CD4-positive, alpha-beta T cell (primary cell): ENCODE measurements at regions not wholly inside any gene's neighbourhood (a gene's known extent, or its start where the extent isn't known, plus 50 kb on each side); places are given as distances from the start of the nearest gene placed in this dataset.

Source experiments
- ATAC-seq: fragments of 200-7000 bp; cut with Tn5 transposase; one replicate; pipeline ENCODE4 v1.10.0; 2022; ENCODE audit warnings: mild to moderate bottlenecking; ENCODE audit not compliant: poor library complexity
- CTCF ChIA-PET: fragments of 350-600 bp; sonication (Branson Sonifier 250); formaldehyde crosslinking; loops from one replicate; lab custom pipeline; 2021; ENCODE audit warnings: antibody characterized with exemption, inconsistent platforms; lab: Charles Lee
- POLR2A ChIA-PET: fragments of 350-600 bp; sonication (Branson Sonifier 250); formaldehyde crosslinking; loops from one replicate; lab custom pipeline; 2021; ENCODE audit warnings: antibody characterized with exemption, inconsistent platforms; lab: Charles Lee
- DNase-seq, 14 experiments: peaks; one replicate each; pipeline ENCODE4 v3.0.0-alpha.2; 2013 to 2020; ENCODE audit warnings: mixed read lengths in 2 of 14
- H3K27ac ChIP-seq, 2 donors: one replicate each; pipeline versions ENCODE4 v1.5.1 to v1.7.0; 2013; ENCODE audit warnings: low read length in 2 of 2, low read depth in 1 of 2, mild to moderate bottlenecking in 1 of 2
- H3K27me3 ChIP-seq, 2 experiments: 1 replicate in 1 of 2; 2 replicates in 1 of 2; pipeline versions ENCODE4 v1.6.1 to v1.7.0; 2013; ENCODE audit warnings: low read length in 2 of 2, control low read depth in 1 of 2, mild to moderate bottlenecking in 1 of 2, moderate library complexity in 1 of 2; ENCODE audit not compliant: insufficient read depth in 2 of 2, control insufficient read depth in 1 of 2
- H3K36me3 ChIP-seq: one replicate; pipeline ENCODE4 v1.6.1; 2013; ENCODE audit warnings: low read length, control low read depth; ENCODE audit not compliant: insufficient read depth
- H3K4me1 ChIP-seq: one replicate; pipeline ENCODE4 v1.6.1; 2013; ENCODE audit warnings: low read length, control low read depth; ENCODE audit not compliant: insufficient read depth
- H3K4me3 ChIP-seq: one replicate; pipeline ENCODE4 v1.5.1; 2013; ENCODE audit warnings: mild to moderate bottlenecking, low read length, moderate library complexity
- H3K9me3 ChIP-seq, 2 experiments: 1 replicate in 1 of 2; 2 replicates in 1 of 2; pipeline versions ENCODE4 v1.6.1 to v1.7.0; 2013; ENCODE audit warnings: low read length in 2 of 2, mild to moderate bottlenecking in 2 of 2, control low read depth in 1 of 2, moderate library complexity in 1 of 2; ENCODE audit not compliant: control insufficient read depth in 1 of 2, insufficient read depth in 1 of 2
- H3K27ac Mint-ChIP-seq: one replicate; pipeline ENCODE4 v1.8.0; 2020; ENCODE audit warnings: mixed read lengths
- H3K27me3 Mint-ChIP-seq: one replicate; pipeline ENCODE4 v1.8.0; 2021; ENCODE audit warnings: mixed read lengths
- H3K36me3 Mint-ChIP-seq: one replicate; pipeline ENCODE4 v1.8.0; 2021; ENCODE audit warnings: low read depth, mixed read lengths
- H3K4me1 Mint-ChIP-seq: one replicate; pipeline ENCODE4 v1.8.0; 2021; ENCODE audit warnings: low read depth, mixed read lengths
- H3K4me3 Mint-ChIP-seq: one replicate; pipeline ENCODE4 v1.8.0; 2020; ENCODE audit warnings: mild to moderate bottlenecking, mixed read lengths
- H3K9me3 Mint-ChIP-seq: one replicate; pipeline ENCODE4 v1.8.0; 2020; ENCODE audit warnings: mixed read lengths
- intact Hi-C, 2 experiments: fragments of 100-400 bp; cut with DNase I in 1 of 2; cut with micrococcal nuclease in 1 of 2; formaldehyde crosslinking; loops; one replicate each; pipeline versions ENCODE4 v1.15.1 to v1.9.0; 2023 to 2025; cut with DNase I, micrococcal nuclease
- TF ChIP-seq, protein P1 (sequence below): fragments of 200-600 bp; IDR thresholded peaks from one replicate; pipeline ENCODE4 v1.8.0; 2022; ENCODE audit warnings: antibody characterized with exemption, mild to moderate bottlenecking

DNA sequence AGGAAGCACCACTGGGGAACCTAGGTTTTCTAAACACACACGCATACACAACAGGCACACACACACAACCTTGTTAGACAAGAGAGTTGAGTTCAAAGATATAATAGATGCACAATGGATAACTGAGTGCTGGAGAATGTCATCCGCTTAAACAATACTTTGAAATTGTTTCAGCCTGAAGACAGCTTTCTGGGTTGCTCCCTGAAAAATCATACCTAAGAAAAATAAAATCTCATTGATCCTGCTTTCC is 126.1 kb downstream of the TMEM161B start:
- ATAC-seq (no peak), DNase-seq (no peak)
- H3K4me1 Mint-ChIP-seq, result peaks cover 8% of the 10 kb centered on the region
- Histone ChIP-seq H3K9me3 (peaks cover 29 to 53% of the 10 kb centered on the region in 2 experiments), H3K4me3 (peak overlapping the region; percentile 37), H3K27me3 (peaks cover 63 to 81% of the 10 kb centered on the region in 2 experiments), H3K27ac (no peak overlapping the region), H3K4me1 (peaks cover 54% of the 10 kb centered on the region), H3K36me3 (no peaks in the 10 kb centered on the region)
- peaks cover 8% of the 10 kb centered on the region for H3K9me3 Mint-ChIP-seq
- intact Hi-C loops, result loop anchor here (5.0 to 10.0 kb wide), 3 partner anchors 122 to 540 kb away; partner anchors contain the start of gene TMEM161B (in 1 of the 2)
- no peak overlapping the region for H3K4me3 Mint-ChIP-seq
- CTCF ChIA-PET, result no interaction called here
- POLR2A ChIA-PET, result no interaction called here
- H3K27ac Mint-ChIP-seq, result no peak overlapping the region
- H3K27me3 Mint-ChIP-seq, result peaks cover 25% of the 10 kb centered on the region
- H3K36me3 Mint-ChIP-seq, result no peaks in the 10 kb centered on the region
- TF ChIP-seq, protein P1, sequence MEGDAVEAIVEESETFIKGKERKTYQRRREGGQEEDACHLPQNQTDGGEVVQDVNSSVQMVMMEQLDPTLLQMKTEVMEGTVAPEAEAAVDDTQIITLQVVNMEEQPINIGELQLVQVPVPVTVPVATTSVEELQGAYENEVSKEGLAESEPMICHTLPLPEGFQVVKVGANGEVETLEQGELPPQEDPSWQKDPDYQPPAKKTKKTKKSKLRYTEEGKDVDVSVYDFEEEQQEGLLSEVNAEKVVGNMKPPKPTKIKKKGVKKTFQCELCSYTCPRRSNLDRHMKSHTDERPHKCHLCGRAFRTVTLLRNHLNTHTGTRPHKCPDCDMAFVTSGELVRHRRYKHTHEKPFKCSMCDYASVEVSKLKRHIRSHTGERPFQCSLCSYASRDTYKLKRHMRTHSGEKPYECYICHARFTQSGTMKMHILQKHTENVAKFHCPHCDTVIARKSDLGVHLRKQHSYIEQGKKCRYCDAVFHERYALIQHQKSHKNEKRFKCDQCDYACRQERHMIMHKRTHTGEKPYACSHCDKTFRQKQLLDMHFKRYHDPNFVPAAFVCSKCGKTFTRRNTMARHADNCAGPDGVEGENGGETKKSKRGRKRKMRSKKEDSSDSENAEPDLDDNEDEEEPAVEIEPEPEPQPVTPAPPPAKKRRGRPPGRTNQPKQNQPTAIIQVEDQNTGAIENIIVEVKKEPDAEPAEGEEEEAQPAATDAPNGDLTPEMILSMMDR, result no peak

DNA sequence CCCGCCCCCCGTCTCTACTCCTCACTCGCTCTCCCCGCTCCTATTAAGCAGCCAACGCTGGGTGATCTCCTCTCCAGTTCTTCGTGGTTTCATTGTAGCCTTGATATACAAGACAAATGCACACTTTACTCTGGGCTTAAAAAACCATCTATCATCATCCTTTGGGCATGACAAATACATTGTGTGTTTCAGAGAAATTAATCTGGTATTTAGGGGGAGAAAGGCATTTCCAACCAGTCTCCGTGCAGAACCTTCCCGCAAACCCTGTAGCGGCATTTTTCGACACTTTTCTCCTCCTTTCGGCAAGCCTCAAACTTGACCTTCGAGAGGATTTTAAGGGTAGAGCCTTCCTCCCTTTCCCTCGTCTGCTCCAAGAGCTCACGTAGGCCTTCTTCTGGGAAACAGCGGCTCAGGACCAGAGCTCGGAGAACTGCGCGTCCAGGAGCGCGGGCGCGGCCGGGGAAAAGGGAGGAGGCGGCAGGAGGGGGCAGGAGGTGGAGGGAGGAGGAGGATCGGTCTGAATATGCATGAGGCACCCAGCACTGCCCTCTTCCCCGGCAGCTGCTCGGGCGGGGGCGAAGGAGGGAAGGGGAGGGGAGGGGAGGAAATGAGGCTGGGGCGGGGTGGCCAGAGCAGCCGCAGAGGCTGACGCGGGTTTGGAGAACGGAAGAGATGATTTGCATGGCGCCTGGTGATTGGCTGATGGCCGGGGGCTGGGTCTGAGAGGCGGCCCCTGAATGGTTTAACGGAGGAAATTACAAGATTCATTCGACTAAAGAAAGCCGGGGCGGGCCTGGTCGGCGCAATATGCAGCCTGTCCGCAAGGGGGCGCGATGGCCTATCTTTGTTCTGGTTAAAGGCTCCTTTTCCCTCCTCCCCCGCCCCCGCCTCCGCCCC is 127.5 kb downstream of the TMEM161B start:
- H3K27me3 Mint-ChIP-seq, result peaks cover 25% of the 10 kb centered on the region
- H3K36me3 Mint-ChIP-seq, result no peaks in the 10 kb centered on the region
- no peak overlapping the region for H3K27ac Mint-ChIP-seq
- ATAC-seq (peak; percentile 89), DNase-seq (peak; percentile 38 to 92 (median 68))
- no peak overlapping the region for H3K4me3 Mint-ChIP-seq
- H3K4me3 ChIP-seq, result peak overlapping the region; percentile 42
- H3K4me1 Mint-ChIP-seq, result peaks cover 8% of the 10 kb centered on the region
- CTCF ChIA-PET, result no interaction called here
- no peak overlapping the region for H3K27ac ChIP-seq
- peaks cover 29 to 56% of the 10 kb centered on the region in 2 experiments for H3K9me3 ChIP-seq
- H3K36me3 ChIP-seq, result no peaks in the 10 kb centered on the region
- H3K4me1 ChIP-seq, result peaks cover 54% of the 10 kb centered on the region
- H3K27me3 ChIP-seq, result peaks cover 61 to 82% of the 10 kb centered on the region in 2 experiments
- POLR2A ChIA-PET, result no interaction called here
- TF ChIP-seq, protein P1, result no peak
- intact Hi-C loops, result loop anchor here (5.0 to 10.0 kb wide), 3 partner anchors 124 to 541 kb away; partner anchors contain the start of gene TMEM161B (in 1 of the 2)
- H3K9me3 Mint-ChIP-seq, result peaks cover 8% of the 10 kb centered on the region

DNA sequence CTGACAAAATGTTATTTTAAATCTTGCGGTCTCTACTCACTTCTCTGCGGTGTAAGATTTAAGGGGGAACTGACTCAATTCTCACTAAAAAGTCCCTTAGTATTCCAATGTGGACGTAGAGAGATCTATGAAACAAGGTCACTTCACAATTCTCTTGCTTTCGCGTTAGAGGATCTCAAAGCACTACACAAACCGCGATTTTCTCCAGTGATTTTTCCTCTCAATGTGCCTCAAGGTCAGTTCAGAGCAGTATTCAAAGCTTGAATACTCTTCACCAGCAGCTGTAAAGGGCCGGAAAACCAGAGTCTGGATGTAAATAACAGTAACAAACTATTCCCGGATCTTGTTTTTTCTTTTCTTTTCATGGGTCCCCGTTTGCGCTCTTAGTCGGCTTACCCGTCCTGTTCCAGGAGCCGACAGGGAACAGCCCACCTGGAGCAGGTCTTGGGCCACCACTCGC is 128.2 kb downstream of the TMEM161B start:
- H3K36me3 Mint-ChIP-seq, result no peaks in the 10 kb centered on the region
- intact Hi-C loops, result loop anchor here (5.0 to 10.0 kb wide), 3 partner anchors 124 to 542 kb away; partner anchors contain the start of gene TMEM161B (in 1 of the 2)
- H3K36me3 ChIP-seq, result no peaks in the 10 kb centered on the region
- no peak overlapping the region for H3K27ac Mint-ChIP-seq
- peaks cover 27% of the 10 kb centered on the region for H3K27me3 Mint-ChIP-seq
- peaks cover 54 to 75% of the 10 kb centered on the region in 2 experiments for H3K27me3 ChIP-seq
- H3K9me3 ChIP-seq, result peaks cover 29 to 50% of the 10 kb centered on the region in 2 experiments
- ChIA-PET POLR2A (no interaction called here), CTCF (no interaction called here)
- peak in 2 of 14 experiments; percentile 0 to 9 for DNase-seq
- no peak overlapping the region for H3K4me3 Mint-ChIP-seq
- H3K4me1 Mint-ChIP-seq, result peaks cover 3% of the 10 kb centered on the region
- peaks cover 8% of the 10 kb centered on the region for H3K9me3 Mint-ChIP-seq
- ATAC-seq, result no peak
- no peak overlapping the region for H3K27ac ChIP-seq
- peak overlapping the region; percentile 42 for H3K4me3 ChIP-seq
- peaks cover 47% of the 10 kb centered on the region for H3K4me1 ChIP-seq
- TF ChIP-seq, protein P1, result no peak
